ENCODE measurements at regions not wholly inside any gene's neighbourhood (a gene's known extent, or its start where the extent isn't known, plus 50 kb on each side); places are given as distances from the start of the nearest gene placed in this dataset.

- Histone ChIP-seq H3K36me3 (no peaks in the 10 kb centered on the region), H3K9me3 (no peaks in the 10 kb centered on the region), H3K4me3 (replicated peaks in 1 of 3) (no peak overlapping the region), H3K4me1 (peaks cover 31 to 37% of the 10 kb centered on the region in 2 donors), H3K27me3 (no peaks in the 10 kb centered on the region), H3K27ac (no peak overlapping the region)
- intact Hi-C loops (cut with DNase I): no loop called here
- TF ChIP-seq POLR2A (IDR thresholded peaks at IDR 0.05) (no peak), CTCF (IDR thresholded peaks at IDR 0.05) (no peak)
- 81 to 83% methylated on average over 8 of the region's 8 CpGs for WGBS, 2 donors
- DNase-seq: no peak
Observed at GRCh38 chr18:76622651-76623050, 127.6 kb upstream of the ZNF516 start.

- intact Hi-C loops (cut with DNase I): no loop called here
- TF ChIP-seq POLR2A (IDR thresholded peaks at IDR 0.05) (no peak), CTCF (IDR thresholded peaks at IDR 0.05) (no peak)
- 12 to 24% methylated on average over 12 of the region's 12 CpGs for WGBS, 2 donors
- Histone ChIP-seq H3K9me3 (no peaks in the 10 kb centered on the region), H3K36me3 (no peaks in the 10 kb centered on the region), H3K27me3 (no peaks in the 10 kb centered on the region), H3K4me1 (peaks cover 31 to 37% of the 10 kb centered on the region in 2 donors), H3K4me3 (replicated peaks in 1 of 3) (no peak overlapping the region), H3K27ac (peak overlapping the region in 2 of 3 donors; percentile 45 to 92)
- peak; percentile 33 to 34 for DNase-seq
Observed at GRCh38 chr18:76621782-76622495, 126.9 kb upstream of the ZNF516 start.

- no peaks in the 10 kb centered on the region for H3K9me3 ChIP-seq
- H3K27me3 ChIP-seq: no peaks in the 10 kb centered on the region
- H3K4me1 ChIP-seq: peaks cover 31 to 37% of the 10 kb centered on the region in 2 donors
- TF ChIP-seq CTCF (IDR thresholded peaks at IDR 0.05) (no peak), POLR2A (IDR thresholded peaks at IDR 0.05) (no peak)
- H3K27ac ChIP-seq: peak overlapping the region; percentile 45 to 92 (median 79)
- DNase-seq: no peak
- intact Hi-C loops (cut with DNase I): no loop called here
- WGBS, 2 donors: 47 to 63% methylated on average over 9 of the region's 9 CpGs
- no peak overlapping the region for H3K4me3 ChIP-seq (replicated peaks in 1 of 3)
- no peaks in the 10 kb centered on the region for H3K36me3 ChIP-seq
Observed at GRCh38 chr18:76621226-76621625, 126.2 kb upstream of the ZNF516 start.

GRCh38 chr18:76620321-76621170 lies 125.5 kb upstream of the ZNF516 start:
- Histone ChIP-seq H3K4me3 (replicated peaks in 1 of 3) (peak overlapping the region in 1 of 3 donors; percentile 18), H3K9me3 (no peaks in the 10 kb centered on the region), H3K36me3 (no peaks in the 10 kb centered on the region), H3K4me1 (peaks cover 31 to 37% of the 10 kb centered on the region in 2 donors), H3K27ac (peak overlapping the region; percentile 79 to 93 (median 92)), H3K27me3 (no peaks in the 10 kb centered on the region)
- TF ChIP-seq POLR2A (IDR thresholded peaks at IDR 0.05) (no peak), CTCF (IDR thresholded peaks at IDR 0.05) (peak in 5 of 6 experiments; percentile 16 to 69 (median 46))
- 32 to 33% methylated on average over 17 to 25 of the region's 30 CpGs for WGBS, 2 donors
- DNase-seq: peak; percentile 84 to 86
- intact Hi-C loops (cut with DNase I): no loop called here

Data from thyroid gland (tissue), 4 donors.